Cerebellar nuclear complex (tissue), 1 donor: ENCODE measurements at regions not wholly inside any gene's neighbourhood (a gene's known extent, or its start where the extent isn't known, plus 50 kb on each side); places are given as distances from the start of the nearest gene placed in this dataset.
"Not testable (repeated sequence)": the region's sequence is repeated elsewhere in the genome, so short reads cannot be mapped to it uniquely, and the experiment has no call there.

Source experiments
- DNase-seq, 2 experiments: peaks; one replicate each; lab custom pipeline; 2025; lab: John Stamatoyannopoulos, UW

GRCh38 chr7:36065563-36066342 is 87.3 kb upstream of the EEPD1 start:
- DNase-seq, result not testable (repeated sequence)

DNA sequence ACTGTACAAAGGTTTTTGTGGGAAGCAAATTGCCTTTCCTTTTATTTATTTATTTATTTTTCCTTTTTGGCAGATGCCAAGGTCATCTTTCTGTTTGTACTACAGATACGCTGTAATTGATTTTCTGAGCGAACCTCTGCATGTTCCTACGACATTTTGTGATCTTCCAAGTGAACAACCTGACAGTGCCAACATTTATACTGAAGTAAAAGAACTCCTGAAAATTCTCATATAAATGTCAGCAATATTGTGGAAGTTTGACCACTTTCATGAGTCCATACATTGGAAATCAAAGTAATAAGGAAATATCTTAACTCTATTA is 86.8 kb upstream of the EEPD1 start:
- DNase-seq, result no peak

- DNase-seq, result no peak
These were observed 82.8 kb upstream of the EEPD1 start for GRCh38 chr7:36070230-36070629.

DNA sequence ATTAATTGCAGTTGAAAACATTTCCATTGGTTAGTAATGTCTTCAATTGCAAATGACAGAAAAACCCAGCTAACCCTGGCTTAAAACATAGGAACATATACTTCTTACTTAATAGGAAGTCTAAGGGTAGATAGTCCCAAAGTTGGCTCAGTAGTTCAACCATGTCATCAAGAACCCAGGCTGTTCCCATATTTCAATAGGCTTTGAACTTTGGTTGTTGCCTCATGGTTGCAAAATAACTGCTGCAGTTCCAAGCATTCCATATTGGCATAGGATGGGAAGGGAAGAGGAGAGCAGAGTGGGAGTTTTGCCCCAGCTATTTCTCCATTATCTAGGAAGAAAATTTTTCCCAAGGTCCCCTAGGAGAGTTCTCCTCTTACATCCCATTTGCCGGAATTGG is 81.4 kb upstream of the EEPD1 start:
- no peak for DNase-seq

DNA sequence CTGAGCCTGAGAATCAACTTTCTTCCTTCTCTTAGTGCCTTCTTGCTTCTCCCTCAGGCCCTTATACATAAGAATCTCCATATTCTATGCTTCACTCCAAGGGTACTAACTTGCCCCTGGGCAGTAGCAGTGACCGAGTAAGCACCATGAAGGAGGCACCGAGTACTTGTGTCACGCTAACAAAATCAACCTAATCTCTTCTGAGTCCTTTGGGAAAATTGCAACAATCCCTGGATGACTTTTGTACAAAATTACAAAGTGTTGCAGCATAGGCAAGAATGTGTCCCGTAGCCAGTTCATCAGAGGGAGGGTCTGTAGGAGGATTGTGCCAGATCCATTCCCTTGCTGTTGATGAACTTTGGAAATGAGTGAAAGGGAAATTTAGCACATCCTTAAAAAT is 80.4 kb upstream of the EEPD1 start:
- no peak for DNase-seq

GRCh38 chr7:36075561-36075960 is 77.5 kb upstream of the EEPD1 start:
- DNase-seq, result no peak

DNA sequence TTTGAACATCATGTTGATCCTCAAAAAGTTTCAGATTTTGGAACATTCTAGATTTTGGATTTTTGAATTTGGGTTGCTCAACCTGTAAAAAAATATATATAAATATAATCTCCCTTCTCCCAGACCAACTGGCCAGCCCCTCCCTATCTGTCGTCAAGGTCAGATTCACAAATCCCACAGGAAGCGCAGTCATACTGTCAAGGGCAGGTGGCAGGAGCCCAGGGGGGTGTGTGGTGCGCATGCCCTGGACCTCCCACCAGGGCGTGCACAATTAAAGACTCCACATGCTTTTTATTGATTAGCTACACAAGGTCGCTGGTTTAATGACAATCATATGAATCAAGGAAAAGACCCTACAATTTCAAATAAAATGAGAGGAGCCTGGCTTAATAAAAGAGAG is 77.0 kb upstream of the EEPD1 start:
- no peak for DNase-seq

DNA sequence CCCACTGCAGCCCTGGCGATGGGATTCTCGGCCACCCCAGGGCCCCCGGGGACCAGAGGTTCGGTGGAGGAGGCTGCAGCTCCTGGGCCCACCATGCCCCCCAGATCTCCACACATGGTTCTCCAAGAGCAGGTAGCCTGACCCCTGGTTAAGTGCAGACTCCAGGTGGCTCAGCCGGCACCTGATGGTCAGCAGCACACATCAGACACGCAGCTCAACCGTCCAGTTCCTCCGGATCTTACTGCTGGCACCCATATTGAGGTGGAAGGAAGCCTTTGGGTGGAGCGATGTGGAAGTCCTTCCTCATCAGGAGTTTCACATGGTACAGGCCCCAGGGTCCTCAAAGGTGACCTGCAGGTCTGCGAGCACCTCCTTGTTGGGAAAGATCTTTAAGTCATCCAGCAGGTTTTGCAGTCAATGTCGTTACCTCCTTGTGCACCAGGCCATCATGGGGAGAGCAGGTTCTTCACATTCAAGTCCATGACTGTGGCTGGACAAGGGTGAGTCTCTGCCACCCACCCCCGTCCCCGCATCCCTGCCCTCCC is 74.2 kb upstream of the EEPD1 start:
- no peak for DNase-seq

GRCh38 chr7:36079446-36080025 is 73.5 kb upstream of the EEPD1 start:
- no peak for DNase-seq

- no peak for DNase-seq
These were observed 72.2 kb upstream of the EEPD1 start for GRCh38 chr7:36080843-36081242.

DNA sequence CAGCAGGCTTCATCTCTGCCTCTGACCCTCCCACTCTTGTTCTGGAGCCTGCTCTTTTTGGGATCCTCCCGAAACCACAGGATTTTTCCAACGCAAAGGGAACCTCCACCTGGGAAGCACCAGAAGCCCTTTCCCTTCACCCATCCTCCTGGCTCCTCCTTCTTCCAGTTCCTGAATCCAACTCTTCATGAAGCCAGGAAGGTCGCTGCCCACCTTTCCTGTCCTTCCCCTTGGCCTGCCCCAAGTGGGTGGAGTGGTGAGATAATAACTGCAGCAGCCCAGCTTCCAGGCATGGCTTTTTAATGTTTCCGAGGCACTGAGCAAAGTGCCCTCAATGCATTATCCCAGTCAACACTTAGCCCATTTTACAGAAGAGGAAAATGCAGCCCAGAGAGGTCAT is 70.8 kb upstream of the EEPD1 start:
- DNase-seq, result no peak

DNA sequence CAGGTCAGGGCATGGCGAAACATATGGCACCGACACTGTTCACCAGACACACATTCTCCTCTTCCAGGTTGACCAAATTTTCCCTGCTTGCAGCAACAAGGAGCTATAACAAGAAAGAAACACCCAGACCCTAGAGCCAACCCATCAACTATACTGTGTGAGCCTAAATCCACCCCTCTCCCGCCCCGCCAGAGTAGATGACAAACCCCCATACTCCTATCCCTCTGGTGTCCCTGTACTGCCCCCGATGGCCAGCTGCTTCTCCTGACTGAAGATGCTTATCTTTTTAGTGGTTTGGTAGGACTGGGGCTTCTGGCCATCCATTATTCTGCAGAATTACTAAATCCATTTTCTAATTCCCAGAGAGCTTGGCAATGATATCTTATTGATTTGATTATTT is 70.1 kb upstream of the EEPD1 start:
- DNase-seq, result no peak

- DNase-seq, result no peak
These were observed 69.3 kb upstream of the EEPD1 start for GRCh38 chr7:36083626-36084380.

- no peak for DNase-seq
These were observed 68.5 kb upstream of the EEPD1 start for GRCh38 chr7:36084485-36085091.

DNA sequence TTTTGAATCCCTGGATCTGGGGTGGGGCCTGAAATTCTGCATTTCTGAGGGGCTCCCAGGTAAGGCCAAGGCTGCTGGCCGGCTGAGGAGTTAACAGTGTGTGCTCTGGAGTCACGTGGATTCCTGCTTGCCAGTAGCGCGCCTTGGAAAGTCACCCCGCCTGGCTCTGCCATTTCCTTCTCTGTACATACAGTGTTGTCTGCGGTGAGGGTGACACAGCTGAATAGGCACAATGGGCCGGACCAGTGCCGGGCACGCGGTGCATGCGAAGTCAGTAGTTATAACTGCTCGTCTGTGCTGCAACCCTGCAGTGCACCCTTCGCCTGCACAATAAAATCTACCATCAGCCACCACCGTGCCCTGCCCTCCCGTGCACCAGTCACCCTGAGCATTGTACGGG is 68.0 kb upstream of the EEPD1 start:
- no peak for DNase-seq

DNA sequence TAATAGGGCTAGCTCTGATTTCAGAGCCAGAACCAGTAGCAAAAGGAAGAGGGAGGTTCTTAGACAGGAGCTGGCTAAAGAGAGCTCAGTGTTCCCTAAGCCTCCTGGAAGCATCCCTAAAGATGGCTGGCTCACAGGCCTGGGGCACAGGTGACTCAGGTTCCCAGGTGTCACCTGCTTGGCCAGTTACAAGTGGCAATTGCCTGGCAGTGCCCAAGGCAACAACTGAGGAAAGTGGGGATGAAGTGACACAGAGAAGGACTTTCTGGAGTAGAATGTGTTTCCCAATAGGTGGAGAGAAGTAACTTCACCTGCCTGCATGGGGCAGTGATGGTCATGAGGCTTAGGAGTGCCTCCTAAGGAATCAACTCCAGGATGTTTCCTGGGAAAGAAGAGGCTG is 66.5 kb upstream of the EEPD1 start:
- no peak for DNase-seq

- no peak for DNase-seq
These were observed 64.5 kb upstream of the EEPD1 start for GRCh38 chr7:36088553-36088952.

GRCh38 chr7:36088966-36089365 is 64.1 kb upstream of the EEPD1 start:
- DNase-seq, result no peak

GRCh38 chr7:36090976-36091873 is 61.8 kb upstream of the EEPD1 start:
- DNase-seq, result no peak

GRCh38 chr7:36091874-36092176 is 61.2 kb upstream of the EEPD1 start:
- no peak for DNase-seq

DNA sequence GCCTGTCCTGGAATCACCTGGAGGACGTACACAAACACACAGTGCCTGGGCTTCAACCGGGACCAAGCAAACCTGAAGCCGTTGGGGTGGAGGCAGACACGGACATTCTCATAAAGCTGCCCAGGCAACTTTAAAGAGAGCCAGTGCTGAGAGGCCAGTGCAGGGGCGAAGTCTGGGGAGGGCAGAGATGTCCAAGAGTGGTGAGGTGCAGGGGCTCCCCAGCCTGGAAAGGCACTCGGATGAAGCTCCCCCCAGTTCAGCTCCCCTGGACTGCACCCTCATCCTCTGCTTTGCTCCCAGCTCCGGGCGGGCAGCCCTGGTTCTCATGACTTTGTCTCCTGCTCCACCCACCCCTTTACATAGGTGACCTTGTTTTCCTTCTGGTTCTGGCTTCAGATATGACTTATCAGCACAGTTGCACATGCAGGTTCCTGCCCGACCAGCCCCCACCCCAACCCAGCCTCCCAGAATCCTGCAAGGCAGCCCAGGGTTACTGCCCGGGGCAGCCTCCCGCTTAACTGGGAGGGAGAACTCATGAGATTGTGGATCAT is 60.8 kb upstream of the EEPD1 start:
- DNase-seq, result no peak
